Lung (tissue), 11 donors: ENCODE measurements at regions not wholly inside any gene's neighbourhood (a gene's known extent, or its start where the extent isn't known, plus 50 kb on each side); places are given as distances from the start of the nearest gene placed in this dataset.

Experiments used
- ATAC-seq: fragments of 200-7000 bp; cut with Tn5 transposase; one replicate; pipeline ENCODE4 v1.9.1; 2020; ENCODE audit warnings: moderate number of reproducible peaks; ENCODE audit not compliant: insufficient read depth, low FRiP score
- DNase-seq, 3 donors: peaks; one replicate each; pipeline ENCODE4 v3.0.0-alpha.2; 2013 to 2017
- H3K27ac ChIP-seq, 2 donors: one replicate each; pipeline ENCODE4 v1.5.1; 2013; ENCODE audit warnings: mild to moderate bottlenecking in 2 of 2, moderate library complexity in 2 of 2, control low read depth in 1 of 2, inconsistent platforms in 1 of 2, low read depth in 1 of 2, low read length in 1 of 2
- H3K27me3 ChIP-seq, 3 donors: one replicate each; pipeline ENCODE4 v1.5.1; 2013; ENCODE audit warnings: low read length in 2 of 3; ENCODE audit not compliant: control insufficient read depth in 3 of 3, insufficient read depth in 3 of 3
- H3K36me3 ChIP-seq, 4 donors: one replicate each; pipeline ENCODE4 v1.5.1; 2013; ENCODE audit warnings: low read length in 4 of 4, mild to moderate bottlenecking in 1 of 4, moderate library complexity in 1 of 4; ENCODE audit not compliant: control insufficient read depth in 4 of 4, insufficient read depth in 4 of 4
- H3K4me1 ChIP-seq, 5 donors: one replicate each; pipeline ENCODE4 v1.5.1; 2013; ENCODE audit warnings: low read length in 5 of 5, mild to moderate bottlenecking in 2 of 5, moderate library complexity in 1 of 5; ENCODE audit not compliant: control insufficient read depth in 5 of 5, insufficient read depth in 5 of 5
- H3K4me3 ChIP-seq: one replicate; pipeline ENCODE4 v1.5.1; 2013; ENCODE audit warnings: mild to moderate bottlenecking, control low read depth, moderate library complexity
- H3K9ac ChIP-seq, 2 donors: one replicate each; pipeline ENCODE4 v1.5.1; 2013; ENCODE audit warnings: low read length in 2 of 2, control low read depth in 1 of 2; ENCODE audit not compliant: insufficient read depth in 1 of 2
- H3K9me3 ChIP-seq, 4 donors: one replicate each; pipeline ENCODE4 v1.5.1; 2013; ENCODE audit warnings: low read length in 3 of 4, mild to moderate bottlenecking in 1 of 4, moderate library complexity in 1 of 4; ENCODE audit not compliant: control insufficient read depth in 4 of 4, insufficient read depth in 3 of 4
- WGBS, 2 donors: extraction: QIAGEN DNeasy Blood & Tissue Kit; methylation state at CpG; one replicate each; pipeline ENCODE4 v1.1.7; 2013; 5-methylcytosine and 5-hydroxymethylcytosine counted together
- TF ChIP-seq, protein P1 (sequence below): IDR thresholded peaks from 2 replicates; pipeline ENCODE4 v1.5.1; 2012; ENCODE audit warnings: mild to moderate bottlenecking; ENCODE audit errors: control extremely low read depth, extremely low read depth
- donor health status: control.
- donor health status: control.
- donor health status: Bipolar disorder and iron deficiency.
- donor health status: healthy.
- donor health status: DM: yes; HTN: yes; CAD: no.

DNA sequence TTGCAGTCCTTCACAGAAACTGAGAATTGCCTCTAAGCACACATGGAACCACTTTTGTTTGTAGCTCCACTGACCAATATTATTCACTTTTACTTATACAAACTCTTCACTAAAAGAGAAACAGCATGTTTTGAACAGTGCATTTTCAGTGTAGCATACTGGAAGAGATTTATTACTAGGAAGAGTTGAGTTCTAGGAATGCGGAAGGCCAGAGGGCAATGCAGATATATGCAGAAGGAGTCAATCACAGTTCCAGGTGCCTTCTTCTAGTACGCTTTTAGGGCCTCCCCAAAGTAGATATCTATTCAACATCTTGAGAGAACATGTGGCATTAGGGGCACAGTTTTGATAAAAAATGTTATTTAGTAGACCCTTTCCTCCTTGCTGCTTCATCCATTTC is 1654.0 kb upstream of the ZEB2 start:
- no peak overlapping the region for H3K27ac ChIP-seq
- H3K9me3 ChIP-seq, result peaks cover 0 to 3% (median 0%) of the 10 kb centered on the region in 4 donors
- 94% methylated on average over 2 of the region's 2 CpGs for WGBS, 2 donors
- no peak overlapping the region for H3K4me3 ChIP-seq
- H3K36me3 ChIP-seq, result no peaks in the 10 kb centered on the region
- H3K4me1 ChIP-seq, result no peaks in the 10 kb centered on the region
- no peak for ATAC-seq
- H3K27me3 ChIP-seq, result no peaks in the 10 kb centered on the region
- TF ChIP-seq, protein P1, sequence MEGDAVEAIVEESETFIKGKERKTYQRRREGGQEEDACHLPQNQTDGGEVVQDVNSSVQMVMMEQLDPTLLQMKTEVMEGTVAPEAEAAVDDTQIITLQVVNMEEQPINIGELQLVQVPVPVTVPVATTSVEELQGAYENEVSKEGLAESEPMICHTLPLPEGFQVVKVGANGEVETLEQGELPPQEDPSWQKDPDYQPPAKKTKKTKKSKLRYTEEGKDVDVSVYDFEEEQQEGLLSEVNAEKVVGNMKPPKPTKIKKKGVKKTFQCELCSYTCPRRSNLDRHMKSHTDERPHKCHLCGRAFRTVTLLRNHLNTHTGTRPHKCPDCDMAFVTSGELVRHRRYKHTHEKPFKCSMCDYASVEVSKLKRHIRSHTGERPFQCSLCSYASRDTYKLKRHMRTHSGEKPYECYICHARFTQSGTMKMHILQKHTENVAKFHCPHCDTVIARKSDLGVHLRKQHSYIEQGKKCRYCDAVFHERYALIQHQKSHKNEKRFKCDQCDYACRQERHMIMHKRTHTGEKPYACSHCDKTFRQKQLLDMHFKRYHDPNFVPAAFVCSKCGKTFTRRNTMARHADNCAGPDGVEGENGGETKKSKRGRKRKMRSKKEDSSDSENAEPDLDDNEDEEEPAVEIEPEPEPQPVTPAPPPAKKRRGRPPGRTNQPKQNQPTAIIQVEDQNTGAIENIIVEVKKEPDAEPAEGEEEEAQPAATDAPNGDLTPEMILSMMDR, result no peak
- H3K9ac ChIP-seq, result no peak overlapping the region
- no peak for DNase-seq

DNA sequence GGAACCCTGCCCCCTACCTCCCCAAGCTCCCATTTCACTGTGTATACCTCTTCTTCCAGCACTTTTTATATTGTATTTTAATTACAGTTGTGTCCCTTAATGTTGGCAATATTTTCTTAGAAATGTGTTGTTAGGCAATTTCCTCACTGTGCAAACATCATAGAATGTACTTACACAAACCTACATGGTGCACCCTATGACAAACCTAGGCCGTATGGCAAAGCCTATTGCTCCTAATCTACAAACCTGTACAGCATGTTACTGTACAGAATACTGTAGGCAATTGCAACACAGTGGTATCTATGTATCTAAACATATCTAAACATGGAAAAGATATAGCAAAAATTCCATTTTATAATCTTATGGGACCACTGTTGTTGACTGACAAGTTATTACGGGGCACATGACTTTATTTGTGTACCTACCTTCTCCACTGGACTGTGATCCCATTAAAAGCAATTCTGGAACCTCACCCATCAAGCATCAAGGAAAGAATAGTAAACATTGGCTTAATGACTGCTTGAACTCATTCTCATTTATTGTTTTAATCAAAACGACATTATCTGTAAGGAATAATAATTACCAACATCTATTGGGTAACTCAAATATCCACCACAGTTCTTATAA is 1641.5 kb upstream of the ZEB2 start:
- TF ChIP-seq, protein P1, result no peak
- Histone ChIP-seq H3K9me3 (no peaks in the 10 kb centered on the region), H3K36me3 (no peaks in the 10 kb centered on the region), H3K9ac (no peak overlapping the region), H3K4me3 (no peak overlapping the region), H3K4me1 (no peaks in the 10 kb centered on the region), H3K27me3 (no peaks in the 10 kb centered on the region), H3K27ac (no peak overlapping the region)
- DNase-seq (no peak), ATAC-seq (no peak)
- 57 to 89% methylated on average over 3 of the region's 3 CpGs for WGBS, 2 donors

DNA sequence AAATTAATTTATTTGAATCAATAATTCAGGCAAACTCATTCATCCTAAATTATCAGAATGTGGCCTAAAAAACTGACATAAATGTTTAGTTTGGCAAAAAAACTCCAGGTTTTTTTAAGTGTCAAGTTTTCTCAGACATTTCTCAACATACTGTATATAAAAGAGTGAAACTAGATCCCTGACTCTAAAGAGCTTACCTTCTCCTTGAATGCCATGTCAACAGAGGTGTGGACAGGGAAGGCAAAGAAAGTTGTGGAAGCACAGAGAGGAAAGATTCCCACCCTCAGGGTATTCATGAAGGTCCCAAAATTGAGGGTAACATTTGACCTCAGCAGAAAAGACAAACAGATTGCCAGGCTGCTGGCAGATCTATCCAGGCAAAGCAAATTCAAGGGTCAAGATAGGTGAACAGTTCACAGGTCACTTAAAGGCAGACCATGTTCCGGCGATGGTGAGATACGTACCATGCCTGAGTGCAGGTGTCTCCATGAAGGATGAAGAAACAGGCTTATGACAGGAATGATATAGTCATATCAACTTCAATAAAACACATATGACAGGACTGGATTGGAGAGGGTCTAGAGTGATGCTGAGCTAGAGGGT is 1638.3 kb upstream of the ZEB2 start:
- Histone ChIP-seq H3K27ac (no peak overlapping the region), H3K36me3 (no peaks in the 10 kb centered on the region), H3K4me1 (no peaks in the 10 kb centered on the region), H3K4me3 (no peak overlapping the region), H3K9ac (no peak overlapping the region), H3K27me3 (no peaks in the 10 kb centered on the region), H3K9me3 (no peaks in the 10 kb centered on the region)
- TF ChIP-seq, protein P1, result no peak
- DNase-seq (no peak), ATAC-seq (no peak)
- 98 to 100% methylated on average over 3 of the region's 3 CpGs for WGBS, 2 donors
